ENCODE measurements at regions not wholly inside any gene's neighbourhood (a gene's known extent, or its start where the extent isn't known, plus 50 kb on each side); places are given as distances from the start of the nearest gene placed in this dataset.

GRCh38 chr2:65630643-65631042, 198.2 kb upstream of the SPRED2 start:
- no peak overlapping the region for H3K9ac ChIP-seq (ENCODE audit: low read length)
- H3K27me3 ChIP-seq (ENCODE audit: control insufficient read depth, insufficient read depth, low read length), result no peaks in the 10 kb centered on the region
- no peak overlapping the region for H3K4me3 ChIP-seq (ENCODE audit: low read length)
- no peaks in the 10 kb centered on the region for H3K36me3 ChIP-seq (ENCODE audit: control insufficient read depth, insufficient read depth, low read length)
- H3K27ac ChIP-seq (ENCODE audit: low read depth, low read length), result peak overlapping the region; percentile 68
- H3K4me1 ChIP-seq (ENCODE audit: control insufficient read depth, insufficient read depth, low read length), result peaks cover 4% of the 10 kb centered on the region

GRCh38 chr2:65628156-65628555, 195.8 kb upstream of the SPRED2 start:
- Histone ChIP-seq H3K27ac (ENCODE audit: low read depth, low read length) (no peak overlapping the region), H3K9ac (ENCODE audit: low read length) (no peak overlapping the region), H3K27me3 (ENCODE audit: control insufficient read depth, insufficient read depth, low read length) (no peaks in the 10 kb centered on the region), H3K4me3 (ENCODE audit: low read length) (no peak overlapping the region), H3K4me1 (ENCODE audit: control insufficient read depth, insufficient read depth, low read length) (peaks cover 6% of the 10 kb centered on the region), H3K36me3 (ENCODE audit: control insufficient read depth, insufficient read depth, low read length) (no peaks in the 10 kb centered on the region)

GRCh38 chr2:65626831-65627230, 194.4 kb upstream of the SPRED2 start:
- peaks cover 6% of the 10 kb centered on the region for H3K4me1 ChIP-seq (ENCODE audit: control insufficient read depth, insufficient read depth, low read length)
- no peaks in the 10 kb centered on the region for H3K27me3 ChIP-seq (ENCODE audit: control insufficient read depth, insufficient read depth, low read length)
- H3K27ac ChIP-seq (ENCODE audit: low read depth, low read length), result no peak overlapping the region
- H3K9ac ChIP-seq (ENCODE audit: low read length), result no peak overlapping the region
- no peaks in the 10 kb centered on the region for H3K36me3 ChIP-seq (ENCODE audit: control insufficient read depth, insufficient read depth, low read length)
- no peak overlapping the region for H3K4me3 ChIP-seq (ENCODE audit: low read length)

GRCh38 chr2:65625982-65626381, 193.6 kb upstream of the SPRED2 start:
- H3K27me3 ChIP-seq (ENCODE audit: control insufficient read depth, insufficient read depth, low read length), result no peaks in the 10 kb centered on the region
- peaks cover 5% of the 10 kb centered on the region for H3K4me1 ChIP-seq (ENCODE audit: control insufficient read depth, insufficient read depth, low read length)
- H3K9ac ChIP-seq (ENCODE audit: low read length), result no peak overlapping the region
- no peaks in the 10 kb centered on the region for H3K36me3 ChIP-seq (ENCODE audit: control insufficient read depth, insufficient read depth, low read length)
- H3K27ac ChIP-seq (ENCODE audit: low read depth, low read length), result no peak overlapping the region
- no peak overlapping the region for H3K4me3 ChIP-seq (ENCODE audit: low read length)

GRCh38 chr2:65622951-65623535, 190.6 kb upstream of the SPRED2 start:
- Histone ChIP-seq H3K36me3 (ENCODE audit: control insufficient read depth, insufficient read depth, low read length) (no peaks in the 10 kb centered on the region), H3K4me1 (ENCODE audit: control insufficient read depth, insufficient read depth, low read length) (peaks cover 2% of the 10 kb centered on the region), H3K4me3 (ENCODE audit: low read length) (no peak overlapping the region), H3K9ac (ENCODE audit: low read length) (no peak overlapping the region), H3K27me3 (ENCODE audit: control insufficient read depth, insufficient read depth, low read length) (no peaks in the 10 kb centered on the region), H3K27ac (ENCODE audit: low read depth, low read length) (no peak overlapping the region)

- Histone ChIP-seq H3K4me3 (ENCODE audit: low read length) (no peak overlapping the region), H3K4me1 (ENCODE audit: control insufficient read depth, insufficient read depth, low read length) (peaks cover 2% of the 10 kb centered on the region), H3K27ac (ENCODE audit: low read depth, low read length) (no peak overlapping the region), H3K36me3 (ENCODE audit: control insufficient read depth, insufficient read depth, low read length) (no peaks in the 10 kb centered on the region), H3K27me3 (ENCODE audit: control insufficient read depth, insufficient read depth, low read length) (no peaks in the 10 kb centered on the region), H3K9ac (ENCODE audit: low read length) (no peak overlapping the region)
Observed at GRCh38 chr2:65622499-65622898, 190.1 kb upstream of the SPRED2 start.

- Histone ChIP-seq H3K36me3 (ENCODE audit: control insufficient read depth, insufficient read depth, low read length) (no peaks in the 10 kb centered on the region), H3K9ac (ENCODE audit: low read length) (no peak overlapping the region), H3K4me3 (ENCODE audit: low read length) (no peak overlapping the region), H3K4me1 (ENCODE audit: control insufficient read depth, insufficient read depth, low read length) (peaks cover 2% of the 10 kb centered on the region), H3K27me3 (ENCODE audit: control insufficient read depth, insufficient read depth, low read length) (no peaks in the 10 kb centered on the region), H3K27ac (ENCODE audit: low read depth, low read length) (no peak overlapping the region)
Observed at GRCh38 chr2:65620524-65620923, 188.1 kb upstream of the SPRED2 start.

GRCh38 chr2:65620026-65620425, 187.6 kb upstream of the SPRED2 start:
- Histone ChIP-seq H3K36me3 (ENCODE audit: control insufficient read depth, insufficient read depth, low read length) (no peaks in the 10 kb centered on the region), H3K27ac (ENCODE audit: low read depth, low read length) (no peak overlapping the region), H3K27me3 (ENCODE audit: control insufficient read depth, insufficient read depth, low read length) (no peaks in the 10 kb centered on the region), H3K4me3 (ENCODE audit: low read length) (no peak overlapping the region), H3K9ac (ENCODE audit: low read length) (no peak overlapping the region), H3K4me1 (ENCODE audit: control insufficient read depth, insufficient read depth, low read length) (peaks cover 1% of the 10 kb centered on the region)

GRCh38 chr2:65615602-65616001, 183.2 kb upstream of the SPRED2 start:
- Histone ChIP-seq H3K4me3 (ENCODE audit: low read length) (no peak overlapping the region), H3K36me3 (ENCODE audit: control insufficient read depth, insufficient read depth, low read length) (no peaks in the 10 kb centered on the region), H3K9ac (ENCODE audit: low read length) (no peak overlapping the region), H3K27ac (ENCODE audit: low read depth, low read length) (no peak overlapping the region), H3K4me1 (ENCODE audit: control insufficient read depth, insufficient read depth, low read length) (no peaks in the 10 kb centered on the region), H3K27me3 (ENCODE audit: control insufficient read depth, insufficient read depth, low read length) (no peaks in the 10 kb centered on the region)

- Histone ChIP-seq H3K4me3 (ENCODE audit: low read length) (no peak overlapping the region), H3K4me1 (ENCODE audit: control insufficient read depth, insufficient read depth, low read length) (no peaks in the 10 kb centered on the region), H3K27me3 (ENCODE audit: control insufficient read depth, insufficient read depth, low read length) (no peaks in the 10 kb centered on the region), H3K9ac (ENCODE audit: low read length) (no peak overlapping the region), H3K27ac (ENCODE audit: low read depth, low read length) (no peak overlapping the region), H3K36me3 (ENCODE audit: control insufficient read depth, insufficient read depth, low read length) (no peaks in the 10 kb centered on the region)
Observed at GRCh38 chr2:65613968-65614555, 181.7 kb upstream of the SPRED2 start.

GRCh38 chr2:65611488-65611887, 179.1 kb upstream of the SPRED2 start:
- H3K4me1 ChIP-seq (ENCODE audit: control insufficient read depth, insufficient read depth, low read length), result no peaks in the 10 kb centered on the region
- no peak overlapping the region for H3K9ac ChIP-seq (ENCODE audit: low read length)
- no peaks in the 10 kb centered on the region for H3K27me3 ChIP-seq (ENCODE audit: control insufficient read depth, insufficient read depth, low read length)
- no peaks in the 10 kb centered on the region for H3K36me3 ChIP-seq (ENCODE audit: control insufficient read depth, insufficient read depth, low read length)
- H3K4me3 ChIP-seq (ENCODE audit: low read length), result no peak overlapping the region
- H3K27ac ChIP-seq (ENCODE audit: low read depth, low read length), result no peak overlapping the region

- H3K9ac ChIP-seq (ENCODE audit: low read length), result no peak overlapping the region
- no peak overlapping the region for H3K27ac ChIP-seq (ENCODE audit: low read depth, low read length)
- no peak overlapping the region for H3K4me3 ChIP-seq (ENCODE audit: low read length)
- peaks cover 10% of the 10 kb centered on the region for H3K4me1 ChIP-seq (ENCODE audit: control insufficient read depth, insufficient read depth, low read length)
- no peaks in the 10 kb centered on the region for H3K27me3 ChIP-seq (ENCODE audit: control insufficient read depth, insufficient read depth, low read length)
- no peaks in the 10 kb centered on the region for H3K36me3 ChIP-seq (ENCODE audit: control insufficient read depth, insufficient read depth, low read length)
Observed at GRCh38 chr2:65608916-65609315, 176.5 kb upstream of the SPRED2 start.

GRCh38 chr2:65608466-65608865, 176.1 kb upstream of the SPRED2 start:
- Histone ChIP-seq H3K4me3 (ENCODE audit: low read length) (no peak overlapping the region), H3K4me1 (ENCODE audit: control insufficient read depth, insufficient read depth, low read length) (peaks cover 10% of the 10 kb centered on the region), H3K9ac (ENCODE audit: low read length) (no peak overlapping the region), H3K27me3 (ENCODE audit: control insufficient read depth, insufficient read depth, low read length) (no peaks in the 10 kb centered on the region), H3K36me3 (ENCODE audit: control insufficient read depth, insufficient read depth, low read length) (no peaks in the 10 kb centered on the region), H3K27ac (ENCODE audit: low read depth, low read length) (no peak overlapping the region)
